Colonic mucosa (tissue), 4 donors: ENCODE measurements at regions not wholly inside any gene's neighbourhood (a gene's known extent, or its start where the extent isn't known, plus 50 kb on each side); places are given as distances from the start of the nearest gene placed in this dataset.

Experiments
- DNase-seq: peaks from one replicate; pipeline ENCODE4 v3.0.0-alpha.2; 2020
- H3K27ac ChIP-seq: fragments of 200-600 bp; one replicate; pipeline ENCODE4 v1.8.0; 2021
- H3K27me3 ChIP-seq: fragments of 200-600 bp; one replicate; pipeline ENCODE4 v1.8.0; 2021
- H3K36me3 ChIP-seq: fragments of 200-600 bp; one replicate; pipeline ENCODE4 v1.8.0; 2021
- H3K4me1 ChIP-seq: fragments of 200-600 bp; one replicate; pipeline ENCODE4 v1.8.0; 2021; ENCODE audit warnings: mild to moderate bottlenecking
- H3K4me3 ChIP-seq: fragments of 200-600 bp; one replicate; pipeline ENCODE4 v1.8.0; 2021
- H3K9ac ChIP-seq, 2 donors: one replicate each; pipeline ENCODE4 v1.7.0; 2013; ENCODE audit warnings: control low read depth in 2 of 2, low read depth in 2 of 2, low read length in 2 of 2
- H3K9me3 ChIP-seq: fragments of 200-600 bp; one replicate; pipeline ENCODE4 v1.8.0; 2021
- CTCF ChIP-seq: fragments of 200-600 bp; IDR thresholded peaks from one replicate; pipeline ENCODE4 v1.8.0; 2022; ENCODE audit warnings: antibody characterized with exemption, mild to moderate bottlenecking
- intact Hi-C: fragments of 100-400 bp; cut with DNase I; formaldehyde crosslinking; loops from one replicate; pipeline ENCODE4 v1.14.1; 2022
- donor health status: healthy.
- donor health status: DM: no; HTN: no; CAD: no.
- donor health status: DM: no; HTN: no; CAD: no.

- no peak for TF ChIP-seq CTCF
- intact Hi-C loops, result no loop called here
Observed at GRCh38 chr5:29370248-29370647, 1823.2 kb upstream of the CDH6 start.

DNA sequence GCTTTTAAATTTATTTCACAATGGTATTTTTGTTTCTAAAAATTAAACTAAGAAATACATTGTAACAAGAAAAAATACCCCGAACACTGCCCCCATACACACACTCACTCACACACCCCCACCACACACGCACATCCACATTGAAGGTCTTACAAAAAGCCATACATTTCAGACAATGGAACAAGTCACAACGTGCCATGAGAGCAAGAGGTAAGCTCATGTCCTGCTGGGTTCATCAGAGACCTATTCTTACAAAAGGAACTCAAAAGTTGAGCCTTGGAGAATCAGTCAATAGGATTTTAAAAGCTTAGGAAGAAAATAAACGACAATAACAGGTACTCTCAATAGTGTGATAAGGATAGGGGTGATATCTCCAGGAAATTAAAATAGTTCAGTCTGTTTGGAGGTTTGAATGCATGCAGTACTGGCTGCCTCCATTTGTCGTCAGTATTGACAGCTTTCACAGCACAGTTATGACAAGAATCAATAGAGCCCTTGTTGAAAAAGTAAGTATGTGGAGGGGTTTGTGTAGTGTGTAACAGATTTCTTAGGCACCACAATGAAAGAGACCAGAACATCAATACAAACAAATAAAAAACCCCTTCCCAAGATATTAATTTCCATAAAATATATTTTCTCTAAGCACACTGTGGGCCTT, 1826.2 kb upstream of the CDH6 start:
- no peak for DNase-seq
- intact Hi-C loops, result no loop called here
- H3K36me3 ChIP-seq, result no peaks in the 10 kb centered on the region
- H3K9me3 ChIP-seq, result no peaks in the 10 kb centered on the region
- no peak for TF ChIP-seq CTCF
- H3K27ac ChIP-seq, result no peak overlapping the region
- H3K9ac ChIP-seq, result no peak overlapping the region
- no peaks in the 10 kb centered on the region for H3K4me1 ChIP-seq
- no peak overlapping the region for H3K4me3 ChIP-seq
- H3K27me3 ChIP-seq, result no peaks in the 10 kb centered on the region

More at GRCh38 chr5:29370248-29370647, 1823.2 kb upstream of the CDH6 start:
- Histone ChIP-seq H3K4me1 (no peaks in the 10 kb centered on the region), H3K9ac (no peak overlapping the region), H3K27ac (no peak overlapping the region), H3K4me3 (no peak overlapping the region), H3K9me3 (no peaks in the 10 kb centered on the region), H3K27me3 (no peaks in the 10 kb centered on the region), H3K36me3 (no peaks in the 10 kb centered on the region)
- no peak for DNase-seq

DNA sequence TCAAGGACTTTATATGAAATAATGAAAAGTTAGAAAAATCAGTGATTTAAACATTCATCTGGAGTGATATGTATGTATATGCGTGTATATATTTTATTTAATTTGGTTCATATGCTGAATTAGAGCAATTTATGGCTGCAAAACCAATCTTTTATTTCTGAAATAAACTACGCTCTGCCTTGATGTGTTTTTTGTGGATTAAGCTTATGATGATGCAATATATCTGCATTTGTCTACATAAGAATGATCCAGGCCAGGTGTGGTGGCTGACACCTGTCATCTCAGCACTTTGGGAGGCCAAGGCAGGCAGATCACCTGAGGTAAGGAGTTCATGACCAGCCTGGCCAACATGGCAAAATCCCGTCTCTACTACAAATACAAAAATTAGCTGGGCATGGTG, 1842.3 kb upstream of the CDH6 start:
- Histone ChIP-seq H3K27me3 (no peaks in the 10 kb centered on the region), H3K36me3 (no peaks in the 10 kb centered on the region), H3K4me1 (no peaks in the 10 kb centered on the region), H3K27ac (no peak overlapping the region), H3K9ac (no peak overlapping the region), H3K4me3 (no peak overlapping the region), H3K9me3 (no peaks in the 10 kb centered on the region)
- no peak for DNase-seq
- TF ChIP-seq CTCF, result no peak
- intact Hi-C loops, result no loop called here

- intact Hi-C loops, result no loop called here
- Histone ChIP-seq H3K4me3 (no peak overlapping the region), H3K4me1 (no peaks in the 10 kb centered on the region), H3K27me3 (no peaks in the 10 kb centered on the region), H3K36me3 (no peaks in the 10 kb centered on the region), H3K9me3 (no peaks in the 10 kb centered on the region), H3K9ac (no peak overlapping the region), H3K27ac (no peak overlapping the region)
- no peak for DNase-seq
- no peak for TF ChIP-seq CTCF
Observed at GRCh38 chr5:29337030-29337429, 1856.5 kb upstream of the CDH6 start.

DNA sequence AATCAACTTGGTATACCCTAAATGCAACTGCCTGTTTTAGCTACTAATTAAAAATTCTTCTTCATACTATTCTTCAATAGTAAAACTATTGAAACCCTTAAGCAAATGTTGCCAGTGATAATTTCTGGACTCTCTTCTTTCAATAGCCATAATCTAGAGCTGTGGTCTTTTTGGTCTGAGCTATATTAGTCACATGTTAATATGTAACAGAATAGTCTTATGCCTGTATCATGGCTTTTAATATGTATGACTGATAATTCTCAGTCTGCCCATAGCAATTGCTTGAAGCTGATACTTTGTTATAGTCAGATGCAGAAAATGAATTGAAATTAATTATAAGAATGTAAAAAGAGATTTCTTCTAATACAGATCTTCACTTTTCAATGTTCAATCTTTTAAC, 1871.9 kb upstream of the CDH6 start:
- H3K4me1 ChIP-seq, result no peaks in the 10 kb centered on the region
- H3K27ac ChIP-seq, result no peak overlapping the region
- H3K36me3 ChIP-seq, result no peaks in the 10 kb centered on the region
- H3K27me3 ChIP-seq, result no peaks in the 10 kb centered on the region
- H3K4me3 ChIP-seq, result no peak overlapping the region
- no peaks in the 10 kb centered on the region for H3K9me3 ChIP-seq
- intact Hi-C loops, result no loop called here
- DNase-seq, result no peak
- no peak for TF ChIP-seq CTCF
- H3K9ac ChIP-seq, result no peak overlapping the region
